A673 (cell line): ENCODE measurements at regions not wholly inside any gene's neighbourhood (a gene's known extent, or its start where the extent isn't known, plus 50 kb on each side); places are given as distances from the start of the nearest gene placed in this dataset.

ENCODE experiments used
- EZH2 ChIP-seq: fragments of 200-600 bp; sonication (generic); IDR thresholded peaks from 2 replicates; pipeline ENCODE4 v1.6.1; 2017; ENCODE audit warnings: borderline replicate concordance, low read depth, mild to moderate bottlenecking, mixed read lengths, antibody characterized with exemption, low read length; ENCODE audit not compliant: poor library complexity, severe bottlenecking
- TF ChIP-seq, protein P1 (sequence below): fragments of 300-800, 200-600 bp; sonication (generic); conservative IDR thresholded peaks from 2 replicates; pipeline ENCODE4 v1.5.1; 2017; ENCODE audit warnings: low read depth, mild to moderate bottlenecking, antibody characterized with exemption, low read length, moderate library complexity, mixed read lengths

DNA sequence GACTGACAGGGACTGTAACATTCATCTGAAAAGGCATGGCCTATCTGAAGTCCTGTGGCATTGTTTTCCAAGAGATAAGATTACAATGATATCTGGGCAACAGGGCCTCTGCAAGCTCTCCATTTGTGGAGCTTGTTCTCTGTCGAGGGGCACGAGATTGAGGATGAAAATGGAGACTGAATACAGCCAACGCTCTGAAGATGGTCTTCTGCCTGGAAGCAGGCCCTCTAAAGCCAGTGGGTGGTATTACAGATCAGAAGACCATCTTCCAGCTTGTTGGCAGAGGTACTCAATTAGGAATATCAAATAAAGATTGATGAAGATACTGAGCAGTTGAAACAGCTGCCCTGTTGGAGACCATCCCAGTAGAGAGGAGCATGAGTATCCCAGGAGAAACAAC is 288.2 kb downstream of the CENPW start:
- TF ChIP-seq EZH2: no peak
- TF ChIP-seq, protein P1, sequence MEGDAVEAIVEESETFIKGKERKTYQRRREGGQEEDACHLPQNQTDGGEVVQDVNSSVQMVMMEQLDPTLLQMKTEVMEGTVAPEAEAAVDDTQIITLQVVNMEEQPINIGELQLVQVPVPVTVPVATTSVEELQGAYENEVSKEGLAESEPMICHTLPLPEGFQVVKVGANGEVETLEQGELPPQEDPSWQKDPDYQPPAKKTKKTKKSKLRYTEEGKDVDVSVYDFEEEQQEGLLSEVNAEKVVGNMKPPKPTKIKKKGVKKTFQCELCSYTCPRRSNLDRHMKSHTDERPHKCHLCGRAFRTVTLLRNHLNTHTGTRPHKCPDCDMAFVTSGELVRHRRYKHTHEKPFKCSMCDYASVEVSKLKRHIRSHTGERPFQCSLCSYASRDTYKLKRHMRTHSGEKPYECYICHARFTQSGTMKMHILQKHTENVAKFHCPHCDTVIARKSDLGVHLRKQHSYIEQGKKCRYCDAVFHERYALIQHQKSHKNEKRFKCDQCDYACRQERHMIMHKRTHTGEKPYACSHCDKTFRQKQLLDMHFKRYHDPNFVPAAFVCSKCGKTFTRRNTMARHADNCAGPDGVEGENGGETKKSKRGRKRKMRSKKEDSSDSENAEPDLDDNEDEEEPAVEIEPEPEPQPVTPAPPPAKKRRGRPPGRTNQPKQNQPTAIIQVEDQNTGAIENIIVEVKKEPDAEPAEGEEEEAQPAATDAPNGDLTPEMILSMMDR: no peak
